Upper lobe of left lung (tissue), 4 donors: ENCODE measurements at regions not wholly inside any gene's neighbourhood (a gene's known extent, or its start where the extent isn't known, plus 50 kb on each side); places are given as distances from the start of the nearest gene placed in this dataset.

Source experiments
- POLR2A ChIP-seq, 4 donors: fragments of 450-650 bp; IDR thresholded peaks; one replicate each; pipeline ENCODE4 v1.5.1; 2016 to 2017; ENCODE audit warnings: antibody characterized with exemption in 4 of 4, mild to moderate bottlenecking in 2 of 4
- POLR2AphosphoS5 ChIP-seq, 2 donors: sonication (generic); formaldehyde crosslinking; IDR thresholded peaks; one replicate each; pipeline ENCODE4 v1.5.1; 2017; ENCODE audit warnings: antibody characterized with exemption in 2 of 2
- TF ChIP-seq, protein P1 (sequence below), 6 experiments: fragments of 450-650 bp in 4 of 6; fragments of 200-600 bp in 2 of 6; sonication (generic) in 2 of 6; IDR thresholded peaks; one replicate each; pipeline ENCODE4 v1.5.1; 2016 to 2019; ENCODE audit warnings: antibody characterized with exemption in 6 of 6

DNA sequence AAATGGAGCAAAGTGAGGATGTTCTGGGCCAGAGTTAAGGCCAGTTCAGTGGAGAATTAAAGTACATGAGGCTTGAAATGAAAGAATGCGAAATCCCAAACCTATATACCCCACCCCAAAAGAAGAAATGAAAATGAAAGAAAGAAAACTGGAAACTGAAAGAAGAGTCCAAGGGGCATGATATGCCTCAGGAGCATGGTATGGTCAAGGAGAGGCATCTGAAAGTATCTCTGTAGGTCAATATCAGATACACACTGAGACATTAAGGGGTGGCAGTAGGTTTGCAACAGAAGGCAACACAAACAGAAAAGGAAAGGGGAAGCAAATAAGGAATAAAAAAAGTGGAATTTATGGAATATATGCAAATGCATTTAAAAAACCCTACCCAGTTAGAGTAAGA is 166.5 kb downstream of the COG6 start:
- TF ChIP-seq POLR2A (IDR thresholded peaks at IDR 0.05) (no peak), POLR2AphosphoS5 (IDR thresholded peaks at IDR 0.05) (no peak)
- TF ChIP-seq, protein P1, sequence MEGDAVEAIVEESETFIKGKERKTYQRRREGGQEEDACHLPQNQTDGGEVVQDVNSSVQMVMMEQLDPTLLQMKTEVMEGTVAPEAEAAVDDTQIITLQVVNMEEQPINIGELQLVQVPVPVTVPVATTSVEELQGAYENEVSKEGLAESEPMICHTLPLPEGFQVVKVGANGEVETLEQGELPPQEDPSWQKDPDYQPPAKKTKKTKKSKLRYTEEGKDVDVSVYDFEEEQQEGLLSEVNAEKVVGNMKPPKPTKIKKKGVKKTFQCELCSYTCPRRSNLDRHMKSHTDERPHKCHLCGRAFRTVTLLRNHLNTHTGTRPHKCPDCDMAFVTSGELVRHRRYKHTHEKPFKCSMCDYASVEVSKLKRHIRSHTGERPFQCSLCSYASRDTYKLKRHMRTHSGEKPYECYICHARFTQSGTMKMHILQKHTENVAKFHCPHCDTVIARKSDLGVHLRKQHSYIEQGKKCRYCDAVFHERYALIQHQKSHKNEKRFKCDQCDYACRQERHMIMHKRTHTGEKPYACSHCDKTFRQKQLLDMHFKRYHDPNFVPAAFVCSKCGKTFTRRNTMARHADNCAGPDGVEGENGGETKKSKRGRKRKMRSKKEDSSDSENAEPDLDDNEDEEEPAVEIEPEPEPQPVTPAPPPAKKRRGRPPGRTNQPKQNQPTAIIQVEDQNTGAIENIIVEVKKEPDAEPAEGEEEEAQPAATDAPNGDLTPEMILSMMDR (IDR thresholded peaks at IDR 0.05), result no peak
